BLaER1 treated with 17β-estradiol and CSF1 and Interleukin-3, amounts not matched to agents 10 nM and 100 nM (cell line): ENCODE measurements at regions not wholly inside any gene's neighbourhood (a gene's known extent, or its start where the extent isn't known, plus 50 kb on each side); places are given as distances from the start of the nearest gene placed in this dataset.
A peak's percentile ranks its signal among the peaks of the same experiment; 100 is the strongest.

Experiments used
- H3K27ac ChIP-seq, 11 experiments: shearing (Covaris generic); formaldehyde crosslinking; 2 replicates each; pipeline ENCODE4 v1.8.1; 2022
- H3K27me3 ChIP-seq, 11 experiments: shearing (Covaris generic); formaldehyde crosslinking; 2 replicates each; pipeline ENCODE4 v1.8.1; 2022
- H3K36me3 ChIP-seq, 11 experiments: shearing (Covaris generic); formaldehyde crosslinking; 2 replicates each; pipeline ENCODE4 v1.8.1; 2022
- H3K4me1 ChIP-seq, 10 experiments: shearing (Covaris generic); formaldehyde crosslinking; 2 replicates each; pipeline ENCODE4 v1.8.1; 2022
- H3K4me2 ChIP-seq, 11 experiments: shearing (Covaris generic); formaldehyde crosslinking; 2 replicates each; pipeline ENCODE4 v1.8.1; 2022
- H3K4me3 ChIP-seq, 10 experiments: shearing (Covaris generic); formaldehyde crosslinking; 2 replicates each; pipeline ENCODE4 v1.8.1; 2022
- H3K9ac ChIP-seq, 11 experiments: shearing (Covaris generic); formaldehyde crosslinking; 2 replicates each; pipeline ENCODE4 v1.8.1; 2022
- H3K9me3 ChIP-seq, 11 experiments: shearing (Covaris generic); formaldehyde crosslinking; replicated peaks in 1 of 11; 2 replicates each; pipeline ENCODE4 v1.8.1; 2022
- H4K20me1 ChIP-seq, 11 experiments: shearing (Covaris generic); formaldehyde crosslinking; 2 replicates each; pipeline ENCODE4 v1.8.1; 2022
- Cebpa-rat ChIP-seq, 11 experiments: shearing (Covaris generic); IDR thresholded peaks; 2 replicates each; pipeline ENCODE4 v1.8.1; 2022

DNA sequence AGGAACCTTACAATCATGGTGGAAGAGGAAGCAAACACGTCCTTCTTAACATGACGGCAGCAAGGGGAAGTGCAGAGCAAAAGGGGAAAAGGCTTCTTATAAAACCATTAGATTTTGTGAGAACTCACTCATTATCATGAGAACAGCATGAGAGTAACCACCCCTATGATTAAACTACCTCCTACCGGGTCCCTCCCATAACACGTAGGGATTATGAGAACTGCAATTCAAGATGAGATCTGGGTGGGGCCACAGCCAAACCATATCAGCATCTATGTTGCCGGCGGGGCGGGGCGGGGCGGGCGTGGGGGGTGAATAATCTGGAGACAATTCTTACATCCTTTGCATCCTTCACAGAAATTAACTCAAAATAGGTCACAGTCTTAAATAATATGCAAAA lies 58.8 kb upstream of the GFPT2 start:
- no peak for TF ChIP-seq Cebpa-rat (IDR thresholded peaks at IDR 0.05)
- Histone ChIP-seq H3K9me3 (peaks cover 10 to 40% (median 11%) of the 10 kb centered on the region in 11 experiments), H3K4me1 (peaks cover 0 to 17% (median 5%) of the 10 kb centered on the region in 10 experiments; a peak in 11 of 20 replicates), H3K27me3 (no peaks in the 10 kb centered on the region), H3K9ac (no peak overlapping the region), H3K27ac (no peak overlapping the region), H3K36me3 (no peaks in the 10 kb centered on the region), H3K4me3 (no peak overlapping the region), H4K20me1 (no peaks in the 10 kb centered on the region), H3K4me2 (no peak overlapping the region)

DNA sequence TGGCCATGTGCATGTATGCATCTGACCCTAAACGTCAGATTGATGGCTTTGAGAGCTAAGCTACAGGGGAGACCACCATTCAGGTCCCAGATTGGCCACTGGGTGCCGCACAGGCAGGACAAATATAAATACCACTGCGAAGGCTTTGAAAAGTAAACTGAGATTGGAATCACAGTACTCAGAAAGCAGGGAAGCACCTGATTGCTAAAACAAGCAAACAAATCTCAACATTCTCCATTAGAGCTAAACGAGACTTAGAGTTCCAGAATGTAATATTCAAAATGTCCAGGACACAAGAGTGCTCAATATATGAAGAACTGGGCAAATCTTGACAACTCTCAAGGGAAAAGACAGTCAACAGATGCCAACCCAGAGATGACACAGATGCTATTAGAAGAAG lies 61.0 kb upstream of the GFPT2 start:
- Histone ChIP-seq H3K4me2 (peak overlapping the region in 1 of 11 experiments; percentile 36; a peak in 1 of 22 replicates), H3K4me3 (no peak overlapping the region), H3K27me3 (no peaks in the 10 kb centered on the region), H4K20me1 (no peaks in the 10 kb centered on the region), H3K9me3 (peaks cover 10 to 40% (median 11%) of the 10 kb centered on the region in 11 experiments), H3K9ac (no peak overlapping the region), H3K27ac (no peak overlapping the region), H3K36me3 (no peaks in the 10 kb centered on the region), H3K4me1 (peaks cover 0 to 17% (median 5%) of the 10 kb centered on the region in 10 experiments; a peak in 11 of 20 replicates)
- TF ChIP-seq Cebpa-rat (IDR thresholded peaks at IDR 0.05): no peak

DNA sequence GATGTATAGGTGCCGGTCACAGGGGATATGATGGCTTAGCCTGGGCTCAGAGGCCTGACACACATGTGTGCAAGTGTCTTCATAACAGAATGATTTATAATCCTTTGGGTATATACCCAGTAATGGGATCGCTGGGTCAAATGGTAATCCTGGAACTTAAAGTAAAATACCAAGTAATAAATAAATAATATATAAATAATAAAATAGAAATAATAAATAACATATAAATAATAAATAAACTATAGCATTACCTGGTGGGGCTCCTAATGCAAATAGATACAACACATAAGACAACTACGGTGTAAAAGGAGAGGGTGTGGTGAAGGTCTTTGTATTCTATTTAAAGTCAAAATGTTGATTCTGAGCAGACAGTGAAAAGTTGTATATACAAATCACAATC lies 68.5 kb upstream of the GFPT2 start:
- no peak overlapping the region for H3K4me2 ChIP-seq
- H3K4me3 ChIP-seq: no peak overlapping the region
- no peaks in the 10 kb centered on the region for H3K36me3 ChIP-seq
- no peak for TF ChIP-seq Cebpa-rat (IDR thresholded peaks at IDR 0.05)
- H4K20me1 ChIP-seq: no peaks in the 10 kb centered on the region
- H3K27ac ChIP-seq: no peak overlapping the region
- no peaks in the 10 kb centered on the region for H3K4me1 ChIP-seq
- no peaks in the 10 kb centered on the region for H3K27me3 ChIP-seq
- no peaks in the 10 kb centered on the region for H3K9me3 ChIP-seq
- H3K9ac ChIP-seq: no peak overlapping the region

DNA sequence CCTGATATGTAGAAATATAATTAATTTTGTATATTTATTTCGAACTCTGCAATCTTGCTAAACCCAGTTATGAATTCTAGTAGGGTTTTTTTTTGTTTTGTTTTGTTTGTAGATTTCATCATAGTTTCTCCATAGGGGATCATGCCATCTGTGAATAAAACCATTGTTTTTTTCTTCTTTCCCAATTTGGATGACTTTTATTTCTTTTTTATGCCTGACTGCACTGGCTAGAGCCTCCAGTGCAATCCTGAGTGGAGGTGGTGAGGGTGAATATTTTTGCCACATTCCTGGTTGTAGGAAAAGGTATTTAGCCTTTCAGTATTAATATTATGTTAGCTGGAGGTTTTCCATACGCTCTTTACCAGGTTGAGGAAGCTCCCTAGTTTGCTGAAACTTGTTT lies 70.0 kb upstream of the GFPT2 start:
- Histone ChIP-seq H3K9ac (no peak overlapping the region), H4K20me1 (no peaks in the 10 kb centered on the region), H3K9me3 (no peaks in the 10 kb centered on the region), H3K4me3 (no peak overlapping the region), H3K36me3 (no peaks in the 10 kb centered on the region), H3K4me1 (no peaks in the 10 kb centered on the region), H3K27me3 (no peaks in the 10 kb centered on the region), H3K27ac (no peak overlapping the region), H3K4me2 (no peak overlapping the region)
- TF ChIP-seq Cebpa-rat (IDR thresholded peaks at IDR 0.05): no peak

DNA sequence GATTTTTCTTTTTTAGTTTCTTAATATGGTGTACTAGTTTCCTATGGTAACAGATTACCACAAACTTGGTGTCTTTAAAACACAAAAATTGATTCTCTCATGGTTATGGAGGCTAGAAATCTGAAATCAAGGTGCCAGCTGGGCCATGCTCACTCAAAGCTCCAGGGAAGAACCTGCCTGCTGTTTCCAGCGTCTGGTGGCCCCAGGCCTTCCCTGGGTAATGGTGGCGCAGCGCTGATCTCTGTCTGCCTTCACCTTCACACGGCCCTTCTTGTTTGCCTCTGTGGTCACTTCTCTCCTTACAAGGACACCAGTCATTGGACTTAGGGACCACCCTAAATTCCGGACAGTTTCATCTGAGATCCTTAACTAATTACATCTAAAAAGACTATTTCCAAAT lies 70.5 kb upstream of the GFPT2 start:
- H3K36me3 ChIP-seq: no peaks in the 10 kb centered on the region
- H3K4me1 ChIP-seq: no peaks in the 10 kb centered on the region
- H3K9ac ChIP-seq: no peak overlapping the region
- no peaks in the 10 kb centered on the region for H3K9me3 ChIP-seq
- H3K4me3 ChIP-seq: no peak overlapping the region
- H3K27ac ChIP-seq: no peak overlapping the region
- no peak for TF ChIP-seq Cebpa-rat (IDR thresholded peaks at IDR 0.05)
- no peaks in the 10 kb centered on the region for H4K20me1 ChIP-seq
- H3K27me3 ChIP-seq: no peaks in the 10 kb centered on the region
- no peak overlapping the region for H3K4me2 ChIP-seq

DNA sequence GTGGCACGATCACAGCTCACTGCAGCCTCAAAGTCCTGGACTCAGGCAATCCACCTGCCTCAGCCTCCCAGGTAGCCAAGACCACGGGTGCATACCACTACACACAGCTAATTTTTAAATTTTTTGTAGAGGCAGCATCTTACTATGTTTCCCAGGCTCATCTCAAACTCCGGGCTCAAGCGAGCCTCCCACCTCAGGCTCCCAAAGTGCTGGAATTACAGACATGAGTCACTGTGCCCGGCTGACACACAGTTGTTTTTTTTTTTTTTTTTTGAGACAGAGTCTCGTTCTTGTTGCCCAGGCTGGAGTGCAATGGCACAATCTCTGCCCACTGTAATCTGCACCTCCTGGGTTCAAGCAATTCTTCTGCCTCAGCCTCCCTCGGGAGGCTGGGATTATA lies 70.1 kb upstream of the CNOT6 start:
- Histone ChIP-seq H3K27me3 (no peaks in the 10 kb centered on the region), H3K27ac (no peak overlapping the region), H3K9ac (no peak overlapping the region), H3K36me3 (no peaks in the 10 kb centered on the region), H3K4me1 (no peaks in the 10 kb centered on the region), H3K4me3 (no peak overlapping the region), H3K4me2 (no peak overlapping the region), H3K9me3 (no peaks in the 10 kb centered on the region), H4K20me1 (no peaks in the 10 kb centered on the region)
- TF ChIP-seq Cebpa-rat (IDR thresholded peaks at IDR 0.05): no peak

DNA sequence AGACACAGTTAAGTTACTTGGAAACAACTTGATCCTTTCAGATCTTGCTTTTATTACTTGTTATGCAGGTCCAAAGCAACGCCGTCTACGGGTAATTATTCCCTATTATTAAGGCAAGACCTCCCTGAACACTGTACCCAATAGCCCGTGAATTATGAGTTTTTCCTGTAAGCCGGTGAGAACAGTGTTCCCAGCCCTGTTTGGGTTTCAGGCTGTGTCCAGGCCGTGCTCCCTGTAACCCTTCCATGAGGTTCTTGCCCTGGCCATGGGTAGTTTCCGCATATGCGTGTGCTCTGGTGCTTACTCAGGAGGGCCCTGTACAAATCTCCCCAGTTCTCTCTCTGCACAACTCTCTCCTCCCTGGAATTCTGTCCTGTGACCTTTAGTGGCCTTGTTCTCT lies 65.6 kb upstream of the CNOT6 start:
- Histone ChIP-seq H3K27me3 (no peaks in the 10 kb centered on the region), H3K36me3 (no peaks in the 10 kb centered on the region), H3K27ac (no peak overlapping the region), H4K20me1 (no peaks in the 10 kb centered on the region), H3K9ac (no peak overlapping the region), H3K9me3 (peaks cover 13 to 29% (median 23%) of the 10 kb centered on the region in 11 experiments; a peak in 20 of 22 replicates), H3K4me3 (no peak overlapping the region), H3K4me2 (no peak overlapping the region), H3K4me1 (no peaks in the 10 kb centered on the region)
- no peak for TF ChIP-seq Cebpa-rat (IDR thresholded peaks at IDR 0.05)

DNA sequence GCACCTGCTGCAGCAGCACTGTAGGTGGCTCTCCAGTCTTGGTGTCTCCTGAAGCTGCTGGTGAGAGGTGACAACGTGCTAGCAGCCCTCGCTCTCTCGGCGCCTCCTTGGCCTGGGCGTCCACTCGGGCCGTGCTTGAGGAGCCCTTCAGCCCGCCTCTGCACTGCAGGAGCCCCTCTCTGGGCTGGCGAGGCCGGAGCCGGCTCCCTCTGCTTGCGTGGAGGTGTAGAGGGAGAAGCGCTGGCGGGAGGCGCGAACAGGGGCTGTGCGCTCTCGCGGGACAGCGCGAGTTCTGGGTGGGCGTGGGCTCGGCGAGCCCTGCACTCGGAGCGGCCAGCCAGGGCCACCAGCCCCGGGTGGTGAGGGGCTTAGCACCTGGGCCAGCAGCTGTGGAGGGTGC lies 62.2 kb upstream of the CNOT6 start:
- H3K27me3 ChIP-seq: no peaks in the 10 kb centered on the region
- no peaks in the 10 kb centered on the region for H3K4me1 ChIP-seq
- no peak overlapping the region for H3K9ac ChIP-seq
- no peak for TF ChIP-seq Cebpa-rat (IDR thresholded peaks at IDR 0.05)
- H3K36me3 ChIP-seq: no peaks in the 10 kb centered on the region
- H4K20me1 ChIP-seq: no peaks in the 10 kb centered on the region
- peaks cover 13 to 29% (median 23%) of the 10 kb centered on the region in 11 experiments; a peak in 20 of 22 replicates for H3K9me3 ChIP-seq
- H3K4me2 ChIP-seq: no peak overlapping the region
- no peak overlapping the region for H3K27ac ChIP-seq
- no peak overlapping the region for H3K4me3 ChIP-seq

DNA sequence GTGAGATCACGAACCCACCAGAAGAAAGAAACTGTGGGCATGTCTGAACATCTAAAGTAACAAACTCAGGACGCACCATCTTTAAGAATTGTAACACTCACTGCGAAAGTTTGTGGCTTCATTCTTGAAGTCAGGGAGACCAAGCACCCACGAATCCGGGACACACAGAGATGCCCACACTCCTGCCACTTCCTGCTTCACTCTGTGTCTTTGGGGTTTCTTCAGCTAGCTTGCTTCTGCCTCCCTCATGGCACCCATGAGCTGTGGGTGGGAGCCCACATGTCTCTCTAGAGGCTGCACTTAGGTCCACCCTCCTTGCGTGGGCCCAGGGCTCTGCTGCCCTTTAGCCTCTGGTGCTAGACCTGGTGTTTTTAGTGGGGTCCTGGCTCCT lies 61.2 kb upstream of the CNOT6 start:
- Histone ChIP-seq H3K36me3 (no peaks in the 10 kb centered on the region), H3K4me3 (no peak overlapping the region), H3K9ac (no peak overlapping the region), H3K4me2 (no peak overlapping the region), H3K9me3 (peaks cover 13 to 29% (median 23%) of the 10 kb centered on the region in 11 experiments; a peak in 20 of 22 replicates), H3K27me3 (no peaks in the 10 kb centered on the region), H3K4me1 (no peaks in the 10 kb centered on the region), H4K20me1 (no peaks in the 10 kb centered on the region), H3K27ac (no peak overlapping the region)
- no peak for TF ChIP-seq Cebpa-rat (IDR thresholded peaks at IDR 0.05)

DNA sequence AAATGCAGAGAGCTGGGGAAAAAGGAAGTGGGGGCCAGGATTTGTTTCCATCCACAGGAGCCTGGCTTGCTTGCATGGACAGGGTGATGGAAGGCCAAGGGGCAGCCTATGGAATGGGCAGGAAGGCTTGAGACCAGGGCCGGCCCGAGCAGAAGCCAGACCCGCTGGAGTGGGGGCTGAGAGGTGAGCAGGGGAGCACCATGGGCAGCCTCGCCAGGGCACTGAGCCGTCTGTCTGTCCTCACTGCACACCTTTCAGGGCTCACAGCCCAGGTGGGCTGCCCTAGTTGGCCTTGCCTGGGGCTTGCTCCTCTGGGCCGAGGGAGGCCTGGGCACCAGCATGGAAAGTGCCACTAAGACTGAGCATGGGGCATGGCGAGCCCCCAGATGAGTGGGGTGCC lies 58.6 kb upstream of the CNOT6 start:
- H3K4me3 ChIP-seq: no peak overlapping the region
- H3K4me2 ChIP-seq: no peak overlapping the region
- no peaks in the 10 kb centered on the region for H4K20me1 ChIP-seq
- H3K27ac ChIP-seq: no peak overlapping the region
- H3K9ac ChIP-seq: no peak overlapping the region
- H3K36me3 ChIP-seq: no peaks in the 10 kb centered on the region
- H3K27me3 ChIP-seq: no peaks in the 10 kb centered on the region
- peaks cover 13 to 29% (median 23%) of the 10 kb centered on the region in 11 experiments; a peak in 20 of 22 replicates for H3K9me3 ChIP-seq
- TF ChIP-seq Cebpa-rat (IDR thresholded peaks at IDR 0.05): no peak
- H3K4me1 ChIP-seq: peaks cover 0 to 8% (median 3%) of the 10 kb centered on the region in 10 experiments; a peak in 10 of 20 replicates
